Loucy (cell line): ENCODE measurements at regions not wholly inside any gene's neighbourhood (a gene's known extent, or its start where the extent isn't known, plus 50 kb on each side); places are given as distances from the start of the nearest gene placed in this dataset.

Experiments used
- H2AFZ ChIP-seq: fragments of 200-600 bp; sonication (generic); 2 replicates; pipeline ENCODE4 v1.6.0; 2016; ENCODE audit warnings: antibody characterized with exemption, mild to moderate bottlenecking, low read length, moderate library complexity
- H3F3A ChIP-seq: fragments of 200-600 bp; 2 replicates; pipeline ENCODE4 v1.6.0; 2016; ENCODE audit warnings: antibody characterized with exemption, low read depth, mild to moderate bottlenecking
- H3K27me3 ChIP-seq: fragments of 200-600 bp; sonication (generic); 2 replicates; pipeline ENCODE4 v1.6.1; 2014; ENCODE audit warnings: low read length, mild to moderate bottlenecking; ENCODE audit not compliant: insufficient read depth, poor library complexity, severe bottlenecking
- H3K36me3 ChIP-seq: fragments of 200-600 bp; sonication (generic); 2 replicates; pipeline ENCODE4 v1.6.1; 2016; ENCODE audit warnings: low read length; ENCODE audit not compliant: insufficient read depth
- H3K4me1 ChIP-seq: fragments of 200-600 bp; sonication (generic); 2 replicates; pipeline ENCODE4 v1.5.1; 2014; ENCODE audit warnings: low read length, mild to moderate bottlenecking; ENCODE audit not compliant: insufficient read depth, poor library complexity, severe bottlenecking
- H3K4me2 ChIP-seq: fragments of 200-600 bp; sonication (generic); 2 replicates; pipeline ENCODE4 v1.6.0; 2014; ENCODE audit warnings: antibody characterized with exemption, low read length, low read depth, mild to moderate bottlenecking; ENCODE audit not compliant: poor library complexity, severe bottlenecking
- H3K4me3 ChIP-seq: fragments of 200-600 bp; sonication (generic); 2 replicates; pipeline ENCODE4 v1.5.1; 2014; ENCODE audit warnings: low read length, mild to moderate bottlenecking, mixed read lengths; ENCODE audit not compliant: poor library complexity, severe bottlenecking
- H3K79me2 ChIP-seq: fragments of 200-600 bp; sonication (generic); 2 replicates; pipeline ENCODE4 v1.6.1; 2014; ENCODE audit warnings: low read length; ENCODE audit not compliant: insufficient read depth
- H3K9ac ChIP-seq: fragments of 200-600 bp; sonication (generic); 2 replicates; pipeline ENCODE4 v1.6.0; 2014; ENCODE audit warnings: mild to moderate bottlenecking, low read depth, low read length, moderate library complexity; ENCODE audit not compliant: poor library complexity, severe bottlenecking
- H3K9me2 ChIP-seq: fragments of 200-600 bp; sonication (generic); replicated peaks from 2 replicates; pipeline ENCODE4 v1.6.1; 2016; ENCODE audit warnings: low read depth, low read length, mixed read lengths
- H3K9me3 ChIP-seq: fragments of 200-600 bp; sonication (generic); 2 replicates; pipeline ENCODE4 v1.6.1; 2014; ENCODE audit warnings: mild to moderate bottlenecking, antibody characterized with exemption, low read length, low read depth; ENCODE audit not compliant: insufficient read depth
- H4K20me1 ChIP-seq: fragments of 200-600 bp; sonication (generic); 2 replicates; pipeline ENCODE4 v1.6.0; 2014; ENCODE audit warnings: antibody characterized with exemption, low read length, mild to moderate bottlenecking; ENCODE audit not compliant: insufficient read depth, poor library complexity, severe bottlenecking
- EZH2phosphoT487 ChIP-seq: fragments of 200-600 bp; IDR thresholded peaks from 2 replicates; pipeline ENCODE4 v1.6.1; 2018; ENCODE audit warnings: antibody characterized with exemption, mild to moderate bottlenecking, moderate library complexity, borderline replicate concordance
- TF ChIP-seq, protein P1 (sequence below): fragments of 200-600 bp; sonication (generic); conservative IDR thresholded peaks from 2 replicates; pipeline ENCODE4 v1.5.1; 2014; ENCODE audit warnings: mild to moderate bottlenecking, antibody characterized with exemption, low read length

DNA sequence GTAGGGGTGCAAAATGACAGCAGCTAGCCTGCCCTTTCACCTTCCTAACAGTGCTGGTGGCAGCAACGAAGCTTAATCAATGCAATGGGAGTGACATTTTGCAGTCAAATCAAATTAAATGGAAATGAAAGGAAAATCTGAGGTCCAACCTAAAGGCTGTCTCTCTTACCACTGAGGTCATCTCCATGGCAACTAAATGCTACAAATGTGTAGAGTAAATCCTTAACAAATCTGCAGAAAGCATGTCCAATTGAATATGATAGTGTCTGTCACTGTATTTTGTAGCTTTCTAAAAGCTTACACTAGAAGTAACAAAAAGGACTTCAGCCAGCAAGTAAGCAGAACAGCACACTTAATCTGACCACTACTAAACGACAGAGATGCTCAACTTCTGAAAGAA, 488.8 kb downstream of the BCAT1 start:
- Histone ChIP-seq H3K4me1 (peaks cover 77% of the 10 kb centered on the region), H3K4me3 (no peak overlapping the region), H3K9me2 (no peaks in the 10 kb centered on the region), H3K9ac (no peak overlapping the region), H3K79me2 (peaks cover 26% of the 10 kb centered on the region), H3F3A (peaks cover 4% of the 10 kb centered on the region; the same call in 1 of the 2 replicates), H3K9me3 (no peaks in the 10 kb centered on the region), H3K4me2 (peak overlapping the region; percentile 17), H3K36me3 (no peaks in the 10 kb centered on the region), H4K20me1 (no peaks in the 10 kb centered on the region), H3K27me3 (no peaks in the 10 kb centered on the region), H2AFZ (no peak overlapping the region)
- TF ChIP-seq, protein P1, sequence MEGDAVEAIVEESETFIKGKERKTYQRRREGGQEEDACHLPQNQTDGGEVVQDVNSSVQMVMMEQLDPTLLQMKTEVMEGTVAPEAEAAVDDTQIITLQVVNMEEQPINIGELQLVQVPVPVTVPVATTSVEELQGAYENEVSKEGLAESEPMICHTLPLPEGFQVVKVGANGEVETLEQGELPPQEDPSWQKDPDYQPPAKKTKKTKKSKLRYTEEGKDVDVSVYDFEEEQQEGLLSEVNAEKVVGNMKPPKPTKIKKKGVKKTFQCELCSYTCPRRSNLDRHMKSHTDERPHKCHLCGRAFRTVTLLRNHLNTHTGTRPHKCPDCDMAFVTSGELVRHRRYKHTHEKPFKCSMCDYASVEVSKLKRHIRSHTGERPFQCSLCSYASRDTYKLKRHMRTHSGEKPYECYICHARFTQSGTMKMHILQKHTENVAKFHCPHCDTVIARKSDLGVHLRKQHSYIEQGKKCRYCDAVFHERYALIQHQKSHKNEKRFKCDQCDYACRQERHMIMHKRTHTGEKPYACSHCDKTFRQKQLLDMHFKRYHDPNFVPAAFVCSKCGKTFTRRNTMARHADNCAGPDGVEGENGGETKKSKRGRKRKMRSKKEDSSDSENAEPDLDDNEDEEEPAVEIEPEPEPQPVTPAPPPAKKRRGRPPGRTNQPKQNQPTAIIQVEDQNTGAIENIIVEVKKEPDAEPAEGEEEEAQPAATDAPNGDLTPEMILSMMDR, result no peak
- TF ChIP-seq EZH2phosphoT487, result no peak

DNA sequence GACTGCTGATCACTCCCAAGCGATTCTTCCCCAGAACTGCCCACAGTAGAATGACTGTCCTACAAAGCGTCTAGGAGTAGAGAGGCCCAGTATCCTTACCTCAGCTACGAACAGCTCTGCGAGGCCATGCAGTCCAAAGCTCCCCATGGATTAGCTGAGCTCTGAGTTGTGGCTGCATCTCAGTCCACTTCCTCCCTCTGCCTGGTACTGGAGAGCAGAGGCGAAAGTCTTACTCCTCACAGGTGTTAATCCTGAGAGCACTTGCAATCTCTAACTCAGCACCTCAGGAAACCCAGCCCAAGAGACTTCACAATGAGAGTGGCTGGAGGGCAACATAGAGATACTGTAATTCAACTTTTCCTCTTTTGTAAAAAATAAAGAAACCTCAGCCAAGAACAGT, 493.1 kb downstream of the BCAT1 start:
- no peak overlapping the region for H3K4me3 ChIP-seq
- no peaks in the 10 kb centered on the region for H3F3A ChIP-seq
- H2AFZ ChIP-seq, result no peak overlapping the region
- peak overlapping the region; percentile 8 for H3K4me2 ChIP-seq
- no peaks in the 10 kb centered on the region for H3K9me2 ChIP-seq
- no peaks in the 10 kb centered on the region for H4K20me1 ChIP-seq
- no peaks in the 10 kb centered on the region for H3K27me3 ChIP-seq
- H3K9ac ChIP-seq, result no peak overlapping the region
- peaks cover 24% of the 10 kb centered on the region for H3K79me2 ChIP-seq
- H3K4me1 ChIP-seq, result peaks cover 68% of the 10 kb centered on the region
- no peaks in the 10 kb centered on the region for H3K36me3 ChIP-seq
- no peak for TF ChIP-seq EZH2phosphoT487
- TF ChIP-seq, protein P1, result no peak
- H3K9me3 ChIP-seq, result no peaks in the 10 kb centered on the region

- Histone ChIP-seq H3K9me3 (no peaks in the 10 kb centered on the region), H4K20me1 (no peaks in the 10 kb centered on the region), H3K27me3 (no peaks in the 10 kb centered on the region), H3K9me2 (no peaks in the 10 kb centered on the region), H3K4me2 (no peak overlapping the region), H2AFZ (no peak overlapping the region), H3K36me3 (no peaks in the 10 kb centered on the region), H3K79me2 (peaks cover 8% of the 10 kb centered on the region; the same call in 1 of the 2 replicates), H3K4me1 (peaks cover 49% of the 10 kb centered on the region), H3F3A (no peaks in the 10 kb centered on the region), H3K9ac (no peak overlapping the region), H3K4me3 (no peak overlapping the region)
- TF ChIP-seq EZH2phosphoT487, result no peak
These were observed 498.2 kb upstream of the SOX5 start for GRCh38 chr12:24447678-24448077.

GRCh38 chr12:24446287-24446686, 496.8 kb upstream of the SOX5 start:
- Histone ChIP-seq H3K9me2 (no peaks in the 10 kb centered on the region), H3K4me1 (peaks cover 52% of the 10 kb centered on the region), H3K9ac (no peak overlapping the region), H4K20me1 (no peaks in the 10 kb centered on the region), H3K4me2 (no peak overlapping the region), H3K79me2 (peaks cover 8% of the 10 kb centered on the region; the same call in 1 of the 2 replicates), H3K27me3 (no peaks in the 10 kb centered on the region), H3K36me3 (no peaks in the 10 kb centered on the region), H2AFZ (no peak overlapping the region), H3K9me3 (no peaks in the 10 kb centered on the region), H3K4me3 (no peak overlapping the region), H3F3A (peaks cover 7% of the 10 kb centered on the region; the same call in 1 of the 2 replicates)
- TF ChIP-seq, protein P1, result no peak
- no peak for TF ChIP-seq EZH2phosphoT487
